HepG2 (cell line): ENCODE measurements at regions not wholly inside any gene's neighbourhood (a gene's known extent, or its start where the extent isn't known, plus 50 kb on each side); places are given as distances from the start of the nearest gene placed in this dataset.

Experiments
- HMGXB4 ChIP-seq, 2 experiments: sonication (generic) in 1 of 2; formaldehyde crosslinking in 1 of 2; IDR thresholded peaks; 2 replicates each; pipeline versions ENCODE4 v1.4.0 to v1.6.1; 2018 to 2020; ENCODE audit warnings: missing genetic modification reagents in 2 of 2, borderline replicate concordance in 1 of 2, low read depth in 1 of 2, mild to moderate bottlenecking in 1 of 2, missing biosample characterization in 1 of 2
- MYC ChIP-seq: sonication (generic); formaldehyde crosslinking; IDR thresholded peaks from 2 replicates; pipeline ENCODE4 v1.9.0; 2021; ENCODE audit warnings: missing genetic modification reagents, borderline replicate concordance

DNA sequence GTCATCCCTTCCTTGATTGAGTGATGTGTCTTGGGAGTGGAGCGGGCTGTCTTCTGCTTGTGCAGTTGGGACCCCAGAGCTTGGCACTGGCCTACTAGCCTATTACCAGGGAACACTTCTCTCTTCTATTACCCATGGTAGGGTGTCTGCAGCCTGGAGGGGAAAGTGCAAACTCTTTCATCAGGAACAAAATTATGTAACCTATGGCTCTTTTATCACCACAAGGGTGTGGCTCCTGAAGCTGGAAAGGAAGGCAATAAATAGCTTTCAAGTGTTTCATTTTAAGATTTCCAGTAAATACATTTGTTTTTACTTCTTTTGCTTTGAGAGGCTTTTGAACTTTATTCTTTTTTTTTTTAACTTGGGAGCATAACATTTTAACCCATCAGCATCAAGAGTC lies 349.7 kb upstream of the FAR2 start:
- TF ChIP-seq HMGXB4 (CRISPR knock-in tag; IDR thresholded peaks at IDR 0.05; ENCODE audit: borderline replicate concordance in 1 of 2, low read depth in 1 of 2) (no peak), MYC (no peak)
